Gastroesophageal sphincter (tissue), 4 donors: ENCODE measurements at regions not wholly inside any gene's neighbourhood (a gene's known extent, or its start where the extent isn't known, plus 50 kb on each side); places are given as distances from the start of the nearest gene placed in this dataset.

Experiments
- ATAC-seq: fragments of 150-250 bp; one replicate; pipeline ENCODE4 v1.9.1; 2016; ENCODE audit warnings: mild to moderate bottlenecking, moderate library complexity
- H3K27ac ChIP-seq, 4 donors: fragments of 200-600 bp; sonication (generic) in 3 of 4; 1 replicate in 3 of 4; 2 replicates in 1 of 4; pipeline ENCODE4 v1.5.1; 2016 to 2019
- H3K27me3 ChIP-seq: fragments of 200-600 bp; sonication (generic); one replicate; pipeline ENCODE4 v1.5.1; 2019
- H3K36me3 ChIP-seq, 2 donors: fragments of 200-600 bp; sonication (generic); one replicate each; pipeline ENCODE4 v1.5.1; 2019; ENCODE audit warnings: control low read depth in 1 of 2
- H3K4me1 ChIP-seq, 3 donors: fragments of 200-600 bp; sonication (generic); 1 replicate in 2 of 3; 2 replicates in 1 of 3; pipeline ENCODE4 v1.5.1; 2016 to 2019; ENCODE audit warnings: control low read depth in 2 of 3
- H3K4me3 ChIP-seq, 2 donors: fragments of 200-600 bp; sonication (generic); one replicate each; pipeline ENCODE4 v1.5.1; 2019; ENCODE audit warnings: mild to moderate bottlenecking in 1 of 2, moderate library complexity in 1 of 2
- H3K9me3 ChIP-seq, 3 donors: fragments of 200-600 bp; sonication (generic); one replicate each; pipeline ENCODE4 v1.5.1; 2017 to 2019; ENCODE audit warnings: control low read depth in 2 of 3
- EP300 ChIP-seq: sonication (generic); formaldehyde crosslinking; IDR thresholded peaks from one replicate; pipeline ENCODE4 v1.6.1; 2017; ENCODE audit warnings: antibody characterized with exemption, mild to moderate bottlenecking
- POLR2A ChIP-seq, 2 donors: fragments of 450-650 bp; IDR thresholded peaks; one replicate each; pipeline ENCODE4 v1.6.1; 2017; ENCODE audit warnings: antibody characterized with exemption in 2 of 2, mild to moderate bottlenecking in 2 of 2, moderate library complexity in 1 of 2
- POLR2AphosphoS5 ChIP-seq: sonication (generic); formaldehyde crosslinking; IDR thresholded peaks from one replicate; pipeline ENCODE4 v1.6.1; 2017; ENCODE audit warnings: antibody characterized with exemption
- WGBS, 2 donors: methylation state at CpG; one replicate each; pipeline ENCODE4 v1.1.5; 2018; ENCODE audit warnings: low coverage in 1 of 2; 5-methylcytosine and 5-hydroxymethylcytosine counted together
- TF ChIP-seq, protein P1 (sequence below), 4 experiments: fragments of 200-600 bp in 2 of 4; fragments of 450-650 bp in 2 of 4; sonication (generic) in 1 of 4; IDR thresholded peaks; one replicate each; pipeline ENCODE4 v1.5.1; 2017 to 2019; ENCODE audit warnings: antibody characterized with exemption in 4 of 4, mild to moderate bottlenecking in 2 of 4, moderate library complexity in 2 of 4

DNA sequence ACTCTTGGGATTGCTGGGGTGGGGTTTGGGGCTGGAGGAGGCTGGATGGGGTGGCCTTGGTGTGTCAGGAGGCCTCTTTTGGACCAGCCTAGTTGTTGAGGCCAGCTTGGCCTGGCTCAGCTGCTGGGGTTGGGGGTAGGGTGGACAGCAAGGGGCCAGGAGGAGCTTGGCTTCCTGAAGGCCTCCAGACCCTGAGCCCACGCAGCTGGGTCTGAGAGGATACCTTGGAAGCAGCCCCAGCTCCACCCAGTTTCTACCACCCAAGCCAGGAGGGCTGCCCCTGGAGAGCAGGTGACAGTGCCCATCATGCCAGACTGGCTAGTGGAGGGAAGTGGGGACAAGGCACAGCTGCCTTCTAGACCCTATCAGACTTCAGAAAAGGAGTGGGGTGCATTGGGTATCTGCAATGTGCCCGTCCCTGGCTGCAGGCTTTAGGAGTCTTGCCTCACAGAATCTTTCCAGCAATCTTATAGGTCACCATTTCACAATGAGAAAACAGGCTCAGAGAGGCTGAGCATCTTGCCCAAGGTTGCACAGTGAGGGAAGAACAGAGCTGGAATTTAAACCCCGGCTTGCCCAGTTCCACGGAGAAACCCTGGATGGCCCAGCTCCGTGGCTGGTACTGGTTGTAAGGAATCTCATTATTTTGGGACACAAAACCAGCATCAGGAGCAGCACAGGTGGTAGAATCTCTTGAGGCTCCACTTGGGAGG lies 83.0 kb downstream of the LINGO1 start:
- no peak overlapping the region for H3K27ac ChIP-seq
- ATAC-seq: no peak
- H3K4me1 ChIP-seq: no peaks in the 10 kb centered on the region
- no peak overlapping the region for H3K4me3 ChIP-seq
- TF ChIP-seq POLR2AphosphoS5 (no peak), POLR2A (IDR thresholded peaks at IDR 0.05) (no peak), EP300 (no peak)
- TF ChIP-seq, protein P1, sequence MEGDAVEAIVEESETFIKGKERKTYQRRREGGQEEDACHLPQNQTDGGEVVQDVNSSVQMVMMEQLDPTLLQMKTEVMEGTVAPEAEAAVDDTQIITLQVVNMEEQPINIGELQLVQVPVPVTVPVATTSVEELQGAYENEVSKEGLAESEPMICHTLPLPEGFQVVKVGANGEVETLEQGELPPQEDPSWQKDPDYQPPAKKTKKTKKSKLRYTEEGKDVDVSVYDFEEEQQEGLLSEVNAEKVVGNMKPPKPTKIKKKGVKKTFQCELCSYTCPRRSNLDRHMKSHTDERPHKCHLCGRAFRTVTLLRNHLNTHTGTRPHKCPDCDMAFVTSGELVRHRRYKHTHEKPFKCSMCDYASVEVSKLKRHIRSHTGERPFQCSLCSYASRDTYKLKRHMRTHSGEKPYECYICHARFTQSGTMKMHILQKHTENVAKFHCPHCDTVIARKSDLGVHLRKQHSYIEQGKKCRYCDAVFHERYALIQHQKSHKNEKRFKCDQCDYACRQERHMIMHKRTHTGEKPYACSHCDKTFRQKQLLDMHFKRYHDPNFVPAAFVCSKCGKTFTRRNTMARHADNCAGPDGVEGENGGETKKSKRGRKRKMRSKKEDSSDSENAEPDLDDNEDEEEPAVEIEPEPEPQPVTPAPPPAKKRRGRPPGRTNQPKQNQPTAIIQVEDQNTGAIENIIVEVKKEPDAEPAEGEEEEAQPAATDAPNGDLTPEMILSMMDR (IDR thresholded peaks at IDR 0.05): no peak
- 100% methylated on average over 2 of the region's 5 CpGs; no CpG with 5 or more reads in 1 of the 2 donors for WGBS, 2 donors
- no peaks in the 10 kb centered on the region for H3K9me3 ChIP-seq
- H3K36me3 ChIP-seq: no peaks in the 10 kb centered on the region
- no peaks in the 10 kb centered on the region for H3K27me3 ChIP-seq

- peaks cover 0 to under 1% (median 0%) of the 10 kb centered on the region in 3 donors for H3K4me1 ChIP-seq
- no peaks in the 10 kb centered on the region for H3K9me3 ChIP-seq
- no peaks in the 10 kb centered on the region for H3K27me3 ChIP-seq
- WGBS, 2 donors: 46 to 91% methylated on average over 4 to 6 of the region's 23 CpGs
- TF ChIP-seq POLR2A (IDR thresholded peaks at IDR 0.05) (no peak), POLR2AphosphoS5 (no peak), EP300 (no peak)
- TF ChIP-seq, protein P1 (IDR thresholded peaks at IDR 0.05): no peak
- no peak overlapping the region for H3K4me3 ChIP-seq
- no peak overlapping the region for H3K27ac ChIP-seq
- no peak for ATAC-seq
- no peaks in the 10 kb centered on the region for H3K36me3 ChIP-seq
These were observed 83.8 kb downstream of the LINGO1 start for GRCh38 chr15:77548589-77549557.

DNA sequence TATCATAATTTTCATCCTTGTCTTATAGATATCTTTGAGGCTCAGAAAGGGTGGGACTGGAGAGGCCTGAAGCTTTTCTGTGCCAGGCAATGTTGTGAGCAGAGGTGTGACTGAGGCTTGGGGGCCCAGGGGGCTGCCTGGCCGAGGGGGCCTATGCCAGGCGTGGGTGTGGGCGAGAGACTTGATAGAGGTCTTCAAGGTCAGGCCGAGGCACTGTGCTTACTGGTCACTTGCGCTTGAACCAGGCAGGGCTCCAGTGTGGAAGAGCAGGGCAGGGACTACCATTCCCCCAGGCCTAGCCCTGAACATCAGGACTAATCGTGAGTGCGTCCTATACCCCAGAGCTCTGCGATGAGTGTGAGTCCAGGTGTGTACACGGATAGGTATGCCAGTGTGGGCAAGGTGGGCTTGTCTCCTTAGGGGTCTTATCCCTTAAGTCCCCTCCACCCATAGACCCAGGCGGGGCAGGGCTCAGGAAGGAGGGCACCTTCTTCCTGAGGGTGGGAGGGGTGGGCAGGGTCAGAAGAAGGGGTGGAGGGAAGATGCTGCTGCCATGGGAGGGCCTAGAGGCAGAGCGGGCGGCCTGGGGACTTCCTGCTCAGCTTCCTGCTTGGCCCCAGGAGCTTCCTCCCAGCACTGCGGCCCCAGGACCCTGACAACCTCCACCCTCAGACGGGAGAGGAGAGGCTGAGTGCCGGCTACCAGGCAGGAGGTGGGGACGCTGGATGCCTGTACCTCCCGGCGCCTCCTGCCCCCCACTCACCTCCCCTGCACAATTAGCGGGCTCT lies 84.7 kb downstream of the LINGO1 start:
- Histone ChIP-seq H3K9me3 (no peaks in the 10 kb centered on the region), H3K4me1 (peaks cover 0 to 9% (median under 1%) of the 10 kb centered on the region in 3 donors), H3K36me3 (no peaks in the 10 kb centered on the region), H3K4me3 (no peak overlapping the region), H3K27me3 (no peaks in the 10 kb centered on the region), H3K27ac (no peak overlapping the region)
- WGBS, 2 donors: 87 to 100% methylated on average over 4 to 6 of the region's 19 CpGs
- TF ChIP-seq EP300: no peak
- TF ChIP-seq, protein P1 (IDR thresholded peaks at IDR 0.05): no peak
- TF ChIP-seq POLR2A (IDR thresholded peaks at IDR 0.05): no peak
- no peak for TF ChIP-seq POLR2AphosphoS5
- no peak for ATAC-seq

DNA sequence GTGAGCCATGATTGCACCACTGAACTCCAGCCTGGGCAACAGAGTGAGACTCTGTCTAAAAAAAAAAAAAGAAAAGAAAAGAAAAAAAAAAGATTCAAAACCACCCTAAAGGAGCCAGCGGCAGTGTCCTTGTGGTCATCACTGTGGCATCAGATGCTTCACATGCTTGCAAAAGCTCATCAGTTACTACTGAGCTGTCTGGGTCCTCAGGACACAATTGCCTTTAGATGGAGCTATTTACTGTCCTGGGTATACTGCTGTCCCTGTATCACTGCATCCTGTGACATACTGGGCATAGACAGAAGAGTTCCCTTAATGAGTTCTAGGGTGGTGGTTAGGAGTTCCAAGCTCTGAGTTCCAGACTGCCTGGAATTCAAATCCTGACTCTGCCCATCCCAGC lies 85.8 kb downstream of the LINGO1 start:
- no peaks in the 10 kb centered on the region for H3K27me3 ChIP-seq
- H3K4me3 ChIP-seq: no peak overlapping the region
- H3K4me1 ChIP-seq: peaks cover 0 to 20% (median 7%) of the 10 kb centered on the region in 3 donors
- H3K27ac ChIP-seq: no peak overlapping the region
- no peaks in the 10 kb centered on the region for H3K36me3 ChIP-seq
- 78 to 86% methylated on average over 1 of the region's 1 CpG for WGBS, 2 donors
- no peaks in the 10 kb centered on the region for H3K9me3 ChIP-seq
- ATAC-seq: no peak
- TF ChIP-seq POLR2A (IDR thresholded peaks at IDR 0.05) (no peak), EP300 (no peak), POLR2AphosphoS5 (no peak)
- TF ChIP-seq, protein P1 (IDR thresholded peaks at IDR 0.05): no peak
